Nephron progenitor cell (in vitro differentiated cells): ENCODE measurements at regions not wholly inside any gene's neighbourhood (a gene's known extent, or its start where the extent isn't known, plus 50 kb on each side); places are given as distances from the start of the nearest gene placed in this dataset.

ENCODE experiments used
- DNase-seq: peaks from one replicate; pipeline ENCODE4 v3.0.0; 2021
- H3K27ac Mint-ChIP-seq: 2 replicates; pipeline ENCODE4 v1.8.0; 2021; ENCODE audit warnings: mild to moderate bottlenecking, moderate library complexity, mixed read lengths
- H3K27me3 Mint-ChIP-seq: 2 replicates; pipeline ENCODE4 v1.8.0; 2021; ENCODE audit warnings: mild to moderate bottlenecking, low read depth, mixed read lengths; ENCODE audit not compliant: poor library complexity
- H3K36me3 Mint-ChIP-seq: 2 replicates; pipeline ENCODE4 v1.8.0; 2021; ENCODE audit warnings: low read depth, mixed read lengths
- H3K4me1 Mint-ChIP-seq: 2 replicates; pipeline ENCODE4 v1.8.0; 2021; ENCODE audit warnings: mixed read lengths
- H3K4me3 Mint-ChIP-seq: 2 replicates; pipeline ENCODE4 v1.8.0; 2021; ENCODE audit warnings: mild to moderate bottlenecking, moderate library complexity, mixed read lengths
- H3K9me3 Mint-ChIP-seq: 2 replicates; pipeline ENCODE4 v1.8.0; 2021; ENCODE audit warnings: mild to moderate bottlenecking, moderate library complexity, mixed read lengths
- TF ChIP-seq, protein P1 (sequence below): fragments of 200-600 bp; sonication (generic); IDR thresholded peaks from 2 replicates; pipeline ENCODE4 v1.5.0; 2021; ENCODE audit warnings: antibody characterized with exemption

DNA sequence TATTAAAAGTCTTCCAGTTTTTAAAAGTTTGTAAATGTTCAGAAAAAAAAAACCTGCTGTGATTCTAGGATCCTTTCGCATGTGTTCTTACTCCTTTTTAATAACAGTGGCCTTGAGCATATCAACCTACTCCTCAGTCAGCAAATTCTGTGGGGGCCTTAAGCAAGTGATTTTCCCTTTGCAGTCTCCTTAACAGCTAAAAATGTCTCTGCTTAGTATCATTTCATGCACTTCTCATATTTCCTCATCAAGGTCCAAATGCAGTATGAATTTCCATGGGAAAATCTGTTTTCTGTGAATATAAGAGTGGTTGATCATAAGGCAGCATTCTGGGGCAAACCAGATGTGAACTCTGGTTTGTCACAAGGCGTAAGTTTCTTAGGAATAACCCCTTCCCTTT, 2175.1 kb upstream of the PIK3C3 start:
- TF ChIP-seq, protein P1, sequence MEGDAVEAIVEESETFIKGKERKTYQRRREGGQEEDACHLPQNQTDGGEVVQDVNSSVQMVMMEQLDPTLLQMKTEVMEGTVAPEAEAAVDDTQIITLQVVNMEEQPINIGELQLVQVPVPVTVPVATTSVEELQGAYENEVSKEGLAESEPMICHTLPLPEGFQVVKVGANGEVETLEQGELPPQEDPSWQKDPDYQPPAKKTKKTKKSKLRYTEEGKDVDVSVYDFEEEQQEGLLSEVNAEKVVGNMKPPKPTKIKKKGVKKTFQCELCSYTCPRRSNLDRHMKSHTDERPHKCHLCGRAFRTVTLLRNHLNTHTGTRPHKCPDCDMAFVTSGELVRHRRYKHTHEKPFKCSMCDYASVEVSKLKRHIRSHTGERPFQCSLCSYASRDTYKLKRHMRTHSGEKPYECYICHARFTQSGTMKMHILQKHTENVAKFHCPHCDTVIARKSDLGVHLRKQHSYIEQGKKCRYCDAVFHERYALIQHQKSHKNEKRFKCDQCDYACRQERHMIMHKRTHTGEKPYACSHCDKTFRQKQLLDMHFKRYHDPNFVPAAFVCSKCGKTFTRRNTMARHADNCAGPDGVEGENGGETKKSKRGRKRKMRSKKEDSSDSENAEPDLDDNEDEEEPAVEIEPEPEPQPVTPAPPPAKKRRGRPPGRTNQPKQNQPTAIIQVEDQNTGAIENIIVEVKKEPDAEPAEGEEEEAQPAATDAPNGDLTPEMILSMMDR, result no peak
- Mint-ChIP-seq H3K27ac (peak overlapping the region; percentile 36), H3K27me3 (peaks cover 2% of the 10 kb centered on the region), H3K36me3 (peaks cover 22% of the 10 kb centered on the region), H3K4me1 (peaks cover 67% of the 10 kb centered on the region), H3K4me3 (peak overlapping the region; percentile 4), H3K9me3 (peaks cover 11% of the 10 kb centered on the region)
- no peak for DNase-seq

GRCh38 chr18:39776766-39777165, 2178.3 kb upstream of the PIK3C3 start:
- Mint-ChIP-seq H3K4me3 (no peak overlapping the region), H3K27me3 (peaks cover 2% of the 10 kb centered on the region), H3K4me1 (peaks cover 49% of the 10 kb centered on the region), H3K27ac (no peak overlapping the region), H3K36me3 (peaks cover 38% of the 10 kb centered on the region), H3K9me3 (peaks cover 11% of the 10 kb centered on the region)
- no peak for DNase-seq
- TF ChIP-seq, protein P1, result no peak

GRCh38 chr18:39774957-39775598, 2180.0 kb upstream of the PIK3C3 start:
- H3K36me3 Mint-ChIP-seq, result peaks cover 42% of the 10 kb centered on the region
- no peak overlapping the region for H3K4me3 Mint-ChIP-seq
- TF ChIP-seq, protein P1, result no peak
- DNase-seq, result no peak
- no peak overlapping the region for H3K27ac Mint-ChIP-seq
- H3K9me3 Mint-ChIP-seq, result peaks cover 10% of the 10 kb centered on the region
- peaks cover 5% of the 10 kb centered on the region for H3K27me3 Mint-ChIP-seq
- H3K4me1 Mint-ChIP-seq, result peaks cover 32% of the 10 kb centered on the region

- Mint-ChIP-seq H3K4me1 (peaks cover 22% of the 10 kb centered on the region), H3K36me3 (peaks cover 30% of the 10 kb centered on the region), H3K27me3 (peaks cover 5% of the 10 kb centered on the region), H3K4me3 (no peak overlapping the region), H3K9me3 (no peaks in the 10 kb centered on the region), H3K27ac (no peak overlapping the region)
- DNase-seq, result no peak
- TF ChIP-seq, protein P1, result no peak
Measured at GRCh38 chr18:39773646-39774045, 2181.4 kb upstream of the PIK3C3 start.

DNA sequence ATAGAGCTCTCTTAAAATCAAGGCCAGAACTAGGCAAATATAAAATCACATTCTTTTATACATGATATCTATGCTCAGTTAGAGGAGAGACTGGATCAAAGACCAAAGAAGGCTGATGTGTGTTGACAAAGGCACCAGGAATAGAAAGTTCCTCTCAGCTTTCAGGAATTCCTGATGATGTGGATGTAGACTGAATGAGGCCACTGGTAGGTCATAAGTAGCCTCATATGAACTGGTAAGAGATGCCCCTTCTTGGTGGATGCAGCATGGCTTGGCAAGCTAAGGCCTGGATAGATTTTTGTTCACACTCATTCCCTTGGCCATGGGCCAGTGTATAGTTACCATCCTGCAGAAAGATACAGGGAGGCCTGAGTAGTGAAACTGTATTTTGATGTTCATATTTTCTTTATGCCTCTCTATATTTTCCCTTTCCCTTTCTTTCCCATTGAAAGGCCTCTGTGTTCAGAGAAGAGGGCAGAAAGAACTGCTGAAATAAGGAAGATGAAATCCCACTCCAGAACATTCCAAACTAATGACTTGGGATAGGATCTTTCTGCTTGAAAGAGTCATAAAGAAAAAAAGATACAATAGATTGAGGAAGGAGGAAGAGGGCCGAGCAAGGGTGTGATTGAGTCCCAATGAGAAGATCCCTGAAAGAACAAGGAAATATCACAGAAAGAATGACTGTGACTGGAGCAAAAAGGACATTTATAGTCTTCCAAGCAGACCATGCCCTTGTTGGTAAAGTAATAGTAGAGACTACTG, 2182.7 kb upstream of the PIK3C3 start:
- Mint-ChIP-seq H3K9me3 (no peaks in the 10 kb centered on the region), H3K4me3 (no peak overlapping the region), H3K36me3 (peaks cover 26% of the 10 kb centered on the region), H3K27me3 (peaks cover 5% of the 10 kb centered on the region), H3K4me1 (peaks cover 22% of the 10 kb centered on the region), H3K27ac (no peak overlapping the region)
- no peak for DNase-seq
- TF ChIP-seq, protein P1, result no peak
